ENCODE measurements at regions not wholly inside any gene's neighbourhood (a gene's known extent, or its start where the extent isn't known, plus 50 kb on each side); places are given as distances from the start of the nearest gene placed in this dataset.

DNA sequence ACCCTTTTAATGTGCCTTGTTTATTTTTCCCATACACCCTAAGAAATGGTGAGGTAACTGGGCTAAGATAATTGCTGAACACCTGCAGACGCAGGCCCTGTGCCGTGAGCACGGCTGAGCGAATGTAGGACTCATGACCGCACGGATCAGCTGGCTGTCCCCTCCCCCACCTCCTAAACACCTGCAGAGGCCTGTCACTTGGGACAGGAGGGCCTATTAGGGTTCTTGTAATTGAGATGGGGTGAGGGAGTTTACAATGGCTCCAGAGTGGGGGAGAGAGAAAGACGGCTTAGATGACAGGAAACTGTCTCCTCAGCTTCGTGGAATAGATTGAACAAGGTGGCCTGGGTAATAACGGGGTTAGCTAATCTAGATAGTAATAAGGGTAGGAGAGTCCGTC lies 291.7 kb upstream of the HABP2 start:
- no peak for DNase-seq

DNA sequence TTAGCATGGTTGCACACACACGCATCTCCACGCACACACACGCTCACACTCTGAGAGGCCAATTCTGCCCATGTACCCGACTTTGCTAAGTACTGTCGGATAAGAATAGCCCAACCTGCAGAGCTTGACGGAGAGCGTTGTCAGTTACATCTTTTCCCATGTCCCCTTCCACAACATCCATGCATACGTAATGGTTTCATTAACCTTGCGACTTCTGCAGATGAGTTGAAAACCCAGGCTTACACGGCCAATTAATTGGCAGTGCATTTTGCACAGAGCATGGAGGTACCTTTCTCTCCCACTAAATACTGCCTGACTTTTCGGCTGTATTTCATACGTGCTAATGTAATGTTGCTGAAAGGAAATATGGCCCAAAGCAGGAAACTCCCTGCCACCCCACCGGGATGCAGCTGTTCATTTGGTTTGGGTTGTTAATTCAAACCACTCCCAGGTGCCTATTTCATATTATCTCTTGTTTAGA lies 291.2 kb upstream of the HABP2 start:
- no peak for DNase-seq

DNA sequence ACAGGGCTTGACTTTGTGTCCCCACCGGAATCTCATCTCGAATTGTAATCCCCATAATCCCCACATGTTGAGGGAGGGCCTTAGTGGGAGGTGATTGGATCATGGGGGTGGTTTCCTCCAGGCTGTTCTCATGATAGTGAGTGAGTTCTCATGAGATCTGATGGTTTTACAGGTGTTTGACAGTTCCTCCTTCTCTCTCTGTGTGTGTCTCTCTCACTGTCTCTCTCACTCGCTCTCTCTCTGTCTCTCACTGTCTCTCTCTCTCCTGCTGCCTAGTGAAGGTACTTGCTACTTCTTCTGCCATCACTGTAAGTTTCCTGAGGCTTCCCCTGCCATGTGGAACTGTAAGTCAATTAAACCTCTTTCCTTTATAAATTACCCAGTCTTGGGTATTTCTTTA lies 289.8 kb upstream of the HABP2 start:
- no peak for DNase-seq

DNA sequence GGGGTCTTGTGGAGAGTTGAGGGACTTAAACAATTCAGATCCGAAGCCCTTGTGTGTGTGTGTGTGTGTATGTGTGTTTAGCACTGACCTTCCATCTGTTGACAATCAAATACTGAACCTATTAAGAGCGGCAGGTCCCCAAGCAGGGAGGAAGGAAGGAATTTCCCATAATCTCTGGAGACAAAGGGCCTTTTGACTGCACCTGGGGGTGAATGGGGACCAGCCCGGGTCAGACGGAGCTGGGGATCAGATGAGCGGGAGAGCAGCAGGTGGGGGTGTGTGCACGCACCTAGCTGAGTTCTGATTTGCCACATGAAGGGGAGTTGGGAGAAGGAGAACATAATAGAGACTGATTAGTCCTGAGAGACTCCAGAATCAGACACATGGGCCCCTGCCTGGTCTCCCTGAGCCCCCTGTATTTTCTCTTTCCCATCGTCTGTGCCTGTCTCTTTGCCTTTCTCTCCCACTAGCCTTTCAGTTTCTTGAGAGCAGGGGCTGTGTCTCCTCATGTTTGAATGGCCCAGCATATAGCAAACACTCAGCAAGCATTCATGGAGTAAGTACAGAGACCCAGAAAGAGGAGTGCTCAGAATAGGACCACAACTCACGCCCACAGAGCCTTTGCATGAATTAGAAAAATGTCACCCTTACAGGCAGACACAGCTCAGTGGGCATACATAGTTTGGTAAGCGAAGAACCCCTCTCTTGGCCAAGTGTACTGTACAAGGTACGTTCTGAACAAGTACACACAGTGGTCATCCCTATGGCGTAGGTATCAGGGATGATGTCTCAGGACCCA lies 288.3 kb upstream of the HABP2 start:
- DNase-seq = no peak

DNA sequence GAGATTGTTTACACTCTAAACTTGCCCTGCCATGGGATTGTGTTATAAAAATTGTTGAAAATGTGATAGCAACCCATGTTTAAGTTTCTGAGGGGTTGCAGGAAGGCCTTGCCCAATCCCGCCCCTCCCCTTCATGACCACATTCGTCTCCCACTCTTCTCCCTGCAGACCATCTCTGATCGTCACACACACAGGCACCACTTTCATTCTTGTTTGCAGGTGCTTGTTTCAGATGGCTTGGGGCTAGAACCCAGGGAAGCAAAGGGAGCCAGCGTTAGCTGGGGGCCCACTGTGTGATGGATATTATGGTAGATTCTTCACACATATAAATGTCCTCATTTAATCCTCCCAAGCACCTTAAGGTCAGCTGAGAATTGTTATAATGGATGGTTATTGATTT lies 286.7 kb upstream of the HABP2 start:
- no peak for DNase-seq

DNA sequence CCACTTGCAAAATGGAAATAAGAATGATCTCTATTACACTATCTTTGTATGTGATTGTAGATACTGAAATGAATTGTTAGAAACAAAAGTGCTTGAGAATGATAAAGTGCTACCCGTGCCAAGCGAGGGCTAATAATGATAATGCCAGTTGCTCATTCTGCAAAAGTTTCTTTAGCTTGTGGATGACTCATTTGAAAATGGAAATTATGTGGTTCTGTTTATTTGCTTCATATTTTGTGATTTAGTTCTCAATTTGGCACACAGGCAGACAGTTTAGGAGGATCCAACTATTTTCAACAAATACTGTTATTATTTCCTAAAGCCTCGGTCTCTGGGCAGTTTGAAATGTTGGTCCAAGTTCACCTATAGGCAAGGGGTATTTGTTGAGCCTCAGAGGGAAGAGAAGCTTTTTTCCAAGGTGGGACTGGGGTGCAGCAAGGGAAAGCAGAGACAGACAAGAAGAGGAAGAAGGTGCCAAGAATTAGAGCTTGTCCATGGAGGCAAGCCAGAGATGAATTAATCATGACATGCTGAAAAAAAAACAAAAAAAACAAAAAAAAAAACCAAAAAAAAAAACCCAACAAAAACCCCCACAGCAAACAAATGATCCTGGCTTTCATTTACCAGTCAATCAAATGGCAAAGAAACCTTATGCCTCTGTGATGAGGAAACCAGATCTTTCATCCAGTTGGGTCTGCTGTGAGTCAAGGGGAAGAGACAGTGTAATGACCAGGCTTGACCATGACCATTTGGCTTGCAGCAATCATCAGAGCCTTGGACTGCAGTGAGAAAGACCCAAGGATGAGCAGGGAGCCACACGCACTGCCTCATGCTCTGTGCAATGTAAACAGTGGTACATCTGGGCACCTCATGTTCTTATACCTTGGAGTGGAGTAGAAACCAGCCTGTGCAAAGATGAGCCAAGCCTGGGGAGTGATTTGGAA lies 285.0 kb upstream of the HABP2 start:
- no peak for DNase-seq

DNA sequence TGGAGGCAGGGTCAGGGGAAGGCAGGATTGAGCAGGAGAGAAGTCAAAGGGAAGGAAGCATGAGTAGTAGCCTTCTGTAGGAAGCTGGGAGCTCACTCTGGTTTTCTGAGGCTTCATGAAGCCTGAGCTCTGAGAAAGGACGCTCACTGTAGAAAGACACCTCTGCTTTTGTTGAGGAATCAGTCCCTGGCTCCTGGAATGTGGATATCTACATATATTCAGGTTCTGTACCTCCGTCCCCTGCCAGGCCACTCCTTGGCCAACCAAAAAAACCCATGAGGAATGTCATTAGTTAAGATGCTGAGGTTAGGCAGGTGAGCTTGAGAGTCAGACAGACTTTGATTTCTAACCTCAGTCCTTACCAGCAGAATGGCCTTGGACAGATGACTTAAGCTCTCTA lies 283.5 kb upstream of the HABP2 start:
- DNase-seq = no peak

DNA sequence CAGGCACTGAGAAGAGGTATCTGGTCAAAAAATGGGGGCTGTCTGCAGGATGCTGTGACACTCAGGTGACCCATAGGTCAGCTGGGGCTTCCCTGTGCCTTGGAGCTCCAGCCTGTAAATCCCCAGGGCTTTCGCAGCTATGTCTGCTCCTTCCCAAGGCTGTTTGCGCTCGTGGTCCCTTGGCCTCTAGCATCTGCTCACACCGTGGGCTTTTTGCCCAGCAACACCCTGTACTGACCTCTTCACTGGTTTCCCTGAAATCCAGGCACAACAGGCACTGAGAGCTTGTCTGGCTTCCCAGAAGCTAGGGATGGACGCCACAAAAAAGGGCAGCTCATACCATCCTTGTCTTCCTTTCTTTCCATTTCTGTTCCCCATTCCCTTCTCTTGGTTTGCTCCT lies 280.3 kb upstream of the HABP2 start:
- DNase-seq = no peak

DNA sequence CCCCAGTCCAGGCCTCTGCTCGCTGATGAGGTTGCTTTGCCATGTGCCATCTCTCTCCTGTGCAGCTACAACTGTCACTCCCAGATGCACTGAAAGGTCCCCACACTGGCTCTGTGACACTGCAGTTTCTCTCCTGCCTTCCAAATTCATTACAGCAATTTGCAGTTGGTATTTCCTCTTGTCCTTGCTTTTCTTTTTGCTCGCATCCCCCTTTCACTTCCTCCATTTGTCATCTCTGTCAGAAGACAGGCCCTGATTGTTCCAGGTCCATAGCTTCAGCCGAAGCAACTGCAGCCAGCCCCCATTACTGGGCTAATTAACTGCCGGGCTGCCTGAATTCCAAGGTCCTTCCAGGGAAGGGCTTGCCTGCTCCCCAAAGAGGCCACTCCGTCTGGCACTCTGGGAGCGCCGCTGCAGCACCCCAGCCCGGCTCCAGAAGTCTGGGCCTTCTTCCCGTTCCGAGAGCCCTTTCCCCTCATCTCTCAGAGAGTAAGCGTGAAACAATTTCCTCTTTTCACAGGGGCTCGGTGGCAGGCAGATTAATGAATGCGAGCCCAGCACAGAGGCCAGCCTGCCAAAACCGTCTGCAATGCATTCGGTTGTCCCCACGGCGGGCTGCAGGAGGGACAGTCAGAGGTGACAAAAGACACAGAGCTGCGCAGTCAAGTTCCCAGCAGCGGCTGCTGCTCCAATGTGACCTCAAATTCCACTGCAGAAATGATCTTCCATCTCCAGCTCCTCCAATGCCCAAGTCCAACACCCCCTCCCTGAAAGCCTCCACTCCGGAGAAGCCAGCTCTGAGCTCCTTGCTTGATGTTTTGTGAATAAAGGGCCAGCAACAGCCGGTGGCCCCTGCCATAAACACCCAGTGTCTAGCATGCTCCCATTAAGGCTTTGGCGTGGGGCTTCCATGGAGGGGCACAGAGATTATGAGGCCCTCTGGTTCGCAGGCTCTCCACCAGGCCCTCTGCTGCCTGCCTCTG lies 279.4 kb upstream of the HABP2 start:
- no peak for DNase-seq

DNA sequence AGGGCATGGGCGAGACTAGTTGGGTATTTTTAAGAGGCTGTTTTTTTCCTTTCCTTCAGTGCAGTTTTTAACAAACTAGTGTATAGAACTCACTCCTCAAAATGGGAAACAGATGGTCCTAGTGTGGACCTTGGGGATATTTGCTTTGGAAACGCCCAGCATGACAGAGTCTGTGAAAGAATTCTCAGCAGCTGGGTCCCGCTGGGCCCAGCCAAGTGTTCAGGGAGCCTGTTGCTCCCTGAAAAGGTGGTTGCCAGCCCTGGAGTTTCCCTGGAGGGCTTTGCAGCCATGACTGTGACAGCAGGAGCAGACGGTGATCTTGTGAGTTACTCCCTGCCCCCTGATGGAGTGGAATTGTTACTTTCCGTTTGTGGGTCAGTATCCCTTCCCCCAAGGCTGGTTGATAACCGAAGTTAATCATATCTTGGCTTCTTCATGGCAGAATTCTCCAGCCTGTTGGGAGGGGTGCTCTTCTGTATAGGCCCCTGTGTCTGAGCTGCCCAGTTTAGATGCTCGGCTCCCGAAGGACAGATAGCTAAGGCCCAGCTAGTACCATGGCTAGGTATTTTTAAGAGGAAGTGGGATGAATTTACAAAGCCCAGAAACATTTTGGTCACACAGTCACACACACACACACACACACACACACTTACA lies 278.6 kb upstream of the HABP2 start:
- DNase-seq = no peak

DNA sequence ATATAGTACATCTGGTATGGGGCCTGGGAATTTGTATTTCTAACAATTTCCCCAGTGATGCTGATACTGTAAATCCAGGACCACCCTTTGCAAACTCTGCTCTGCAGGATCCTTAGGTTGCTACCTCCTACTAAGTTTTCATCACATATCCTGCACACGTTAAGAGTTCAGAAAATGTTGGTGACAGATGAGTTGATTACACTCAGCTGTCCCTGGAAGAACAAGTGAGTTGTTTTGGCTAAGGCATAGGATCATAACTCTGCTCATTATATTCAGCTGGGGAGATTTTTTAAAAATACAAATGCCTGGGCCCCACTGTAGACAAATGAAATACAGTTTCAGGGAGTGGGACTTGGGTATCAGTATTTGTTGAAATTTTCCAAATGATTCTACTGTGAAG lies 274.6 kb upstream of the HABP2 start:
- DNase-seq = no peak

DNA sequence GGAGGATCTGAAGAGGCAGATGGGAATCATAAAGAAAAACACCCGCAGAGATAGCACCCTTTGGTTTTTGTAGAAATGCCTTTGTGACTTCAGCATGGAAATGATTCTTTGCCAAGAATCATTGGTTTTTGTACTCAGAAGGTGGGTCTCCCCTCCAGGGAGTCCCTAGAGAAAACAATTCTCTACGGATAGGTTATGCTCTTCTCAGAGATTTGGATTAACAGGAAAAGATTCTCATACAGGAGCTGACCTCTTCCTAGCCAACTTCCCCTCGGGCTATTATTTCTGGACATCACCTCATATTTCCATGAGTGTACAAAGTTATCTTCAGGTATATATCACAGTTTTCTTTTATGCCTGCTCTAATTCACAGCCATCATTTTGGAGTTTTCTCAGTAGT lies 274.2 kb upstream of the HABP2 start:
- no peak for DNase-seq

DNA sequence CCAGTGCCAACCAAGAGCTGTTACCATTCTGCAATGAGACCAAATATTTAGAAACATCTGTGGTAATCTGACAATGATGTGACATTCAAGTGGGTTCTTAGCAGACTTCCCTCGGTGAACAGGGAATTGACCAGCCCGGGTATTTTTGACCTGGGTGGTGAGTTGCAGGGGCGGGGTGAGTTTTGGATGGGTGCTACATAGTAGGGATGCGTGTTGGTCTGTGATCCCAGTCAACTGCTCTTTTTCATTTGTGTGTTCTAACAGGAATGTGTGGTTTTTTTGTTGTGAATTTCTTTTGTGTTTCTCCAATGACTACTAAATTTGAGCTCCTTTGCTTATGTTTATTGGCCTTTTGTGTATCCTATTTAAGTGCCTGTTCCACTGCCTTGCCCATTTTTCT lies 273.6 kb upstream of the HABP2 start:
- DNase-seq = no peak

DNA sequence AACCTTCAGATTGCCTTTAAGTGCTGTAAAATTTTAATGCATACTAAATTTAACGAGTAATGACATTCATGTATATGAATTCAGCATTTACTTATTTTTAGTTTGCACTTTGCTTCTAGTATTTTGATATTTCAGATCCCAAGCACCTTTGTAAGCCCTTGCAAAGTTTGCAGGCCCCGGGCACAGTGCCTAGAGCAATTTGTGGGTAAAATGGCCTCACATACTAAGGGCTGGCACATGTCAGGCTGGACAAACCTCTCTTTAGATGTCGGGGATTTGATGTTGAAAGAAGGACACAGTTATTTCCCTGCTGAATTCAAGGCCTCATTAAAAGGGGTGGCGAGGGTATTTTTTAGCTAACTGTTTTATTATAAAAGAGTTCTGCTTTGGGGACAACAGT lies 270.3 kb upstream of the HABP2 start:
- DNase-seq = no peak

DNA sequence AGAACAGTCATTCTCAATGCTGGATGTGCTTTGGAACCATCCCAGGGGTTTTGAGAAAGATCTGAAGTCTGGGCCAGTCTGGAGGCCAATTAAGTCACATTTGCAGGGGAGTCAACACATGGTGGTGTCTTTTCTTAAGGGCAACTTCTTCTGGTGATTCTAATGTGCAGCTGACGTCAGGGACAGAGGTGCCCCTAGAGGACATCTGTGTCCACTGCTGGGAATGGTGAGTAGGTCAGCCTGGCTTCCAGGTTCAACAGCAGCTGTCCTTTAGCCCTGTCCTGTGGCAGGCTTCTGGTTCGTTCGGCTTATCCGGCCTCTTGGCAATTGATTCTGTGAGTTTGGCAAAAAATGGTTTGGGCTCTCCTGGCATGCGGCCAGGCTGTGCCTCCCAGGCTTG lies 269.7 kb upstream of the HABP2 start:
- DNase-seq = no peak

DNA sequence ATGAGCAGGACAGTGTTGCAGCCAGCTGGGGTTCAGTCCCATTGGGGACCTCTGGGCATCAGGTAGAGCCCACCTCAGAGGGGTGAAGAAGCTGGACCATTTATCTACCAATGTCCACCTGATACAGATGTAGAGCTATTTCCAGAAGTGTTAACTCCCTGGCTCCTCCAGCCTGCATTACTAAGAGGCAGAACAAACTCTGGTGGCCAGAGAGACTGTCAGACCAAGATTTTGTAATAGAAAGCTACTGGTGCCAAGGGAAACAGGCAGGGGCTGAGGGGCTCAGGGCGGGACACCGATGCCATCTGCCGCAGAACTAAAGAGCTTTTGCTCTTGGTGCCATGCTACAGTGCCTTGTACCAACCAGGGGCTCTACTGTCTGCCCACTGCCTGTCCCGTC lies 268.2 kb upstream of the HABP2 start:
- no peak for DNase-seq

DNA sequence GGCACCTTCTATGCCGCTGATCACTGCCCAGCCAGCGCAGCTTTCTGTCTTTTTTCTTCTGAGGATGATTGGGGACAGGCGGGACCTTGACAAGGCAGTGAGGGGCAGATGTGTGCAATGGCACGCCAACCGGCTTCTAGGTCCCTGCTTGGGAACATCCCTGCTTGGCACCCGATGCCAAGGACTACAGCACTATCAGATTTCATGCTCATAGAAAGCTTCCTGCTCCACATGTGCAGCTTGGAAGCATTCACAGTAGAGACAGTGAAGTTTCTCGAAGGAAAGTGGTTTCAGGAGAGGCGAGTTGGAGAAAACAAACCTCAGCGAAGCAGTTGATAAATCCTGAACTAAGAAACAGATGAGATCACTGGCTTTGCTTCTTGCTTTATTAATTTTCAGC lies 267.5 kb upstream of the HABP2 start:
- DNase-seq = no peak

DNA sequence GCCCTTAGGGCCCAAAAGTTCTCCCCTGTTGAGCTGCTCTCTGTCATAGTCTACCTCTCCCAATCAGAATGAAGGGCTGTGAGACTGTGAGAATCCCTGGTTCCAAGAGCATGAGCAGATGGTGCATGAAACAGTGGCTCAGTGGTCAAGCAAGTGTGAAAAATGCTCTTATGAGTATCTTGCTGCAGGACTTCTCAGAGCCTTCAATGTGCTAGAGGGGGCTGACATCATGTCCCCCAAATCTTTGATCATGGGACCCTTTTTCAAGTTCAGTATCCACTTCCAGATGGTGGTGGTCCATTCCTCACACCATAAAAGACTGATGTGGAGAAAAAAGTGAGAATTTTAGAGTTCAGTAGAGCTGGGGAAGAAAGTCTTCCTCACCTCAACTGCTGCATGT lies 265.3 kb upstream of the HABP2 start:
- DNase-seq = no peak

DNA sequence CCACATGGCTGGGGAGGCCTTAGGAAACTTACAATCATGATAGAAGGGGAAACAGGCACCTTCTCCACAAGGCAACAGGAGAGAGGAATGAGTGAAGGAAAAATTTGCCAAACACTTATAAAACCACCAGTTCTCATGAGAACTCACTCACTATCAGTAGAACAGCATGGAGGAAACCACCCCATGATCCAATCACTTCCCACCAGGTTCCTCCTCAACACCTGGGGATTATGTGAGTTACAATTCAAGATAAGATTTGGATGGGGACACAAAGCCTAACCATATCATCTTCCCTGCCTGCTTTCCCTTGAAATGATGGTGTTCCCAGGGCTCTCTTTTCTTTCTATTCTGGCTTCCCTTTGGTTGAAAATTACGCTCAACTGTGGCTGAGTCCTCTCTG lies 262.7 kb upstream of the HABP2 start:
- no peak for DNase-seq

DNA sequence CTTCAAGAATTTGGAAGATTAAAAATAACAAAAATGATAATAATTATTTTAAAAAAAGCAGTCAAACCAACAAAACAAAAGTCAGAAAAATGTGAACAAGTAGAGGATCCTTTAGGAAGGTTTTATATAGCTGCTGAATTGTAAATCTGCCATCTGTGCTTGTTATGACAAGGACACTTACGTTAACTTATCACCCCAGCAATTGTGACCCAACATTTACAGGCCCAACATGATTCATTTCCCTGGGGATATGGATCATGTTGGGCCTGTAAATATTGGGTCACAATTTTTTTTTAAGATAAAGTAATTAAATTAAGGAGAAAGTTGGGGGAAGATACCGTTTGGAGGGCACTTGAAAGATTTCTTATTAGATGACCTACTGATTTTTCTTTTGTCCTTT lies 261.4 kb upstream of the HABP2 start:
- no peak for DNase-seq

DNA sequence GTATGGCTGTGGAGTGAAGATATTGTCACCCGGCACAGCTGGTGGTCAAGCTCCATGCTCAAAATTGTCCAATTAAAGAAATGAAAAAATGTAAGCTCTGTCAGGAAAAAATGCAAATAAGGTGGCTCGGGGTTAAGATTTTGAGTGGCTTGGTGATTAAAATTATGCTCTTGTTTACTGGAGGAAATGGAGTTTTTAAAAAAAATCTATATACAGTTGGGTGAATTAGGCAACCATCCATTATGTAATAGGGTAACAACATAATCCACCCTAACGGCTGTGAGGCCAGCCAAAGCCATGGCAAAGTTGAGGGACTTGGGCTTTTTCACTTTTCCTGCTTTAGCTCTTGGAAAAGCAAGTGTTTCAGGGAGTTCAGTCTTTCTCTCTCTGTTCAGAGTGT lies 260.8 kb upstream of the HABP2 start:
- DNase-seq = no peak

DNA sequence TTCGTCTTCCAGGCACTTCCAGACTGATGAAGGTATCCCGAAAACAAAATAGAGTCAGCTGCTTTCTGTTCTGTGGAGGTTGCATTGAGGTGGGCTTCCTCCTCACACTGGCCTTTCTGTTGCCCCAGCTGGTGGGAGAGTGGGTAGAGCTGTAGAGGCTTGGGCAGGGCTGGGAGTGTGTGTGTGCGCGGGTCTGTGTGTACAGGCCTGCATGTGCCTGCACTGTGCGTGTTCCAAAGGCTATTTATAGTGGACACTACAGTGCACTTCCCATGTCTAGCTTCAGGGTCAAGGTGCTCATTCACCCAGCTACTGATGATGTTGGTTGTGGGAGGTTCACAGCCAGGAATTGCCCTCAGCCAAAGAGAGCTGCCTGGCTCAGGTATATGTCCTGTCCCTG lies 260.1 kb upstream of the HABP2 start:
- no peak for DNase-seq

All from SHP77 treated with DMSO at 0.1 percent for 48 hours (cell line).